ENCODE measurements at regions not wholly inside any gene's neighbourhood (a gene's known extent, or its start where the extent isn't known, plus 50 kb on each side); places are given as distances from the start of the nearest gene placed in this dataset.

- DNase-seq (ENCODE audit: unreplicated experiment): no peak
- Mint-ChIP-seq H3K4me1 (ENCODE audit: insufficient read depth, unreplicated experiment) (no peaks in the 10 kb centered on the region), H3K4me3 (ENCODE audit: unreplicated experiment) (no peak overlapping the region), H3K27ac (ENCODE audit: low read depth, unreplicated experiment) (no peak overlapping the region), H3K36me3 (ENCODE audit: insufficient read depth, unreplicated experiment) (peaks cover 4% of the 10 kb centered on the region), H3K9me3 (ENCODE audit: unreplicated experiment) (no peaks in the 10 kb centered on the region), H3K27me3 (ENCODE audit: insufficient read depth, unreplicated experiment) (peaks cover 20% of the 10 kb centered on the region)
- no peak for TF ChIP-seq CTCF (IDR thresholded peaks at IDR 0.05; ENCODE audit: unreplicated experiment)
- BruUV-seq (replicated peaks): no TSS peak
- intact Hi-C loops (cut with micrococcal nuclease): no loop called here
- ChIA-PET POLR2A (no interaction called here), CTCF (interaction anchor here (0.8 kb wide), 1 partner anchor 20 kb away, joined by 3 read pairs; no protein-coding TSS in a partner anchor)
Observed at GRCh38 chr7:128155100-128155740, 85.9 kb upstream of the LEP start.

- BruUV-seq (replicated peaks): no TSS peak
Observed at GRCh38 chr7:128157906-128158305, 83.2 kb upstream of the LEP start.

GRCh38 chr7:128158370-128158769 lies 82.7 kb upstream of the LEP start:
- ChIA-PET POLR2A (no interaction called here), CTCF (interaction anchor here (1.3 kb wide), 1 partner anchor 51 kb away, joined by 6 read pairs; no protein-coding TSS in a partner anchor)
- no peaks in the 10 kb centered on the region for H3K9me3 Mint-ChIP-seq (ENCODE audit: unreplicated experiment)
- H3K36me3 Mint-ChIP-seq (ENCODE audit: insufficient read depth, unreplicated experiment): peaks cover 4% of the 10 kb centered on the region
- intact Hi-C loops (cut with micrococcal nuclease): no loop called here
- BruUV-seq (replicated peaks): no TSS peak
- no peaks in the 10 kb centered on the region for H3K27me3 Mint-ChIP-seq (ENCODE audit: insufficient read depth, unreplicated experiment)
- peaks cover 12% of the 10 kb centered on the region for H3K4me1 Mint-ChIP-seq (ENCODE audit: insufficient read depth, unreplicated experiment)
- no peak overlapping the region for H3K27ac Mint-ChIP-seq (ENCODE audit: low read depth, unreplicated experiment)
- TF ChIP-seq CTCF (IDR thresholded peaks at IDR 0.05; ENCODE audit: unreplicated experiment): no peak
- no peak for DNase-seq (ENCODE audit: unreplicated experiment)
- no peak overlapping the region for H3K4me3 Mint-ChIP-seq (ENCODE audit: unreplicated experiment)

More at GRCh38 chr7:128157906-128158305, 83.2 kb upstream of the LEP start:
- Mint-ChIP-seq H3K36me3 (ENCODE audit: insufficient read depth, unreplicated experiment) (peaks cover 4% of the 10 kb centered on the region), H3K4me3 (ENCODE audit: unreplicated experiment) (no peak overlapping the region), H3K27me3 (ENCODE audit: insufficient read depth, unreplicated experiment) (no peaks in the 10 kb centered on the region), H3K4me1 (ENCODE audit: insufficient read depth, unreplicated experiment) (peaks cover 12% of the 10 kb centered on the region), H3K9me3 (ENCODE audit: unreplicated experiment) (no peaks in the 10 kb centered on the region), H3K27ac (ENCODE audit: low read depth, unreplicated experiment) (no peak overlapping the region)
- no peak for TF ChIP-seq CTCF (IDR thresholded peaks at IDR 0.05; ENCODE audit: unreplicated experiment)
- POLR2A ChIA-PET: no interaction called here
- intact Hi-C loops (cut with micrococcal nuclease): no loop called here
- no peak for DNase-seq (ENCODE audit: unreplicated experiment)
- CTCF ChIA-PET: interaction anchor here (1.3 kb wide), 1 partner anchor 51 kb away, joined by 6 read pairs; no protein-coding TSS in a partner anchor

- no TSS peak for BruUV-seq (replicated peaks)
- ChIA-PET POLR2A (no interaction called here), CTCF (interaction anchor here (0.6 to 2.9 kb wide), 8 partner anchors 7 to 61 kb away, joined by 3 to 11 read pairs (median 5); no protein-coding TSS in a partner anchor)
- H3K36me3 Mint-ChIP-seq (ENCODE audit: insufficient read depth, unreplicated experiment): peaks cover 4% of the 10 kb centered on the region
- H3K9me3 Mint-ChIP-seq (ENCODE audit: unreplicated experiment): no peaks in the 10 kb centered on the region
- H3K27me3 Mint-ChIP-seq (ENCODE audit: insufficient read depth, unreplicated experiment): no peaks in the 10 kb centered on the region
- H3K4me1 Mint-ChIP-seq (ENCODE audit: insufficient read depth, unreplicated experiment): peaks cover 17% of the 10 kb centered on the region
- intact Hi-C loops (cut with micrococcal nuclease): no loop called here
- H3K27ac Mint-ChIP-seq (ENCODE audit: low read depth, unreplicated experiment): no peak overlapping the region
- no peak overlapping the region for H3K4me3 Mint-ChIP-seq (ENCODE audit: unreplicated experiment)
- no peak for TF ChIP-seq CTCF (IDR thresholded peaks at IDR 0.05; ENCODE audit: unreplicated experiment)
- DNase-seq (ENCODE audit: unreplicated experiment): no peak
Observed at GRCh38 chr7:128160296-128160695, 80.8 kb upstream of the LEP start.
